Caco-2 (cell line): ENCODE measurements at regions not wholly inside any gene's neighbourhood (a gene's known extent, or its start where the extent isn't known, plus 50 kb on each side); places are given as distances from the start of the nearest gene placed in this dataset.

Experiments used
- BruUV-seq: library from RNA; stranded (reverse); fragments of 400-500 nt; replicated peaks from 2 replicates; lab custom pipeline; 2021; lab: Mats Ljungman, UMichigan
- CTCF ChIA-PET: fragments of 300-600 bp; sonication (Branson Sonifier 250); formaldehyde crosslinking; loops from one replicate; lab custom pipeline; 2022; ENCODE audit warnings: antibody characterized with exemption; lab: Charles Lee
- POLR2A ChIA-PET: fragments of 300-600 bp; sonication (Branson Sonifier 250); formaldehyde crosslinking; loops from one replicate; lab custom pipeline; 2022; ENCODE audit warnings: antibody characterized with exemption; lab: Charles Lee
- DNase-seq, 2 experiments: peaks; one replicate each; pipeline versions ENCODE4 v3.0.0 to v3.0.0-alpha.2; 2020 to 2022
- H3K27me3 ChIP-seq: replicated peaks from 2 replicates; pipeline ENCODE4 v1.6.0; 2011; ENCODE audit warnings: low read length; ENCODE audit not compliant: control insufficient read depth, insufficient read depth
- H3K36me3 ChIP-seq: 2 replicates; pipeline ENCODE4 v1.5.1; 2011; ENCODE audit warnings: low read length; ENCODE audit not compliant: control insufficient read depth, insufficient read depth
- H3K4me1 ChIP-seq: fragments of 250-450 bp; sonication (Bioruptor Pico); 2 replicates; pipeline ENCODE4 v1.5.1; 2020; ENCODE audit warnings: mild to moderate bottlenecking
- H3K4me3 ChIP-seq: 2 replicates; pipeline ENCODE4 v1.5.1; 2011; ENCODE audit warnings: low read depth, mild to moderate bottlenecking, control low read depth, low read length
- H3K9me3 ChIP-seq: fragments of 250-450 bp; sonication (Bioruptor Pico); 2 replicates; pipeline ENCODE4 v1.5.1; 2020; ENCODE audit warnings: mild to moderate bottlenecking, moderate library complexity
- H3K27ac Mint-ChIP-seq: one replicate; pipeline ENCODE4 v1.8.0; 2022; ENCODE audit warnings: mixed read lengths; ENCODE audit not compliant: unreplicated experiment
- H3K27me3 Mint-ChIP-seq: one replicate; pipeline ENCODE4 v1.8.0; 2022; ENCODE audit warnings: mixed read lengths; ENCODE audit not compliant: insufficient read depth, unreplicated experiment
- H3K36me3 Mint-ChIP-seq: one replicate; pipeline ENCODE4 v1.8.0; 2022; ENCODE audit warnings: mild to moderate bottlenecking, mixed read lengths; ENCODE audit not compliant: insufficient read depth, unreplicated experiment
- H3K4me1 Mint-ChIP-seq: one replicate; pipeline ENCODE4 v1.8.0; 2022; ENCODE audit warnings: low read depth, mixed read lengths; ENCODE audit not compliant: unreplicated experiment
- H3K4me3 Mint-ChIP-seq: one replicate; pipeline ENCODE4 v1.8.0; 2022; ENCODE audit warnings: mild to moderate bottlenecking, moderate library complexity, mixed read lengths; ENCODE audit not compliant: unreplicated experiment
- H3K9me3 Mint-ChIP-seq: one replicate; pipeline ENCODE4 v1.8.0; 2022; ENCODE audit warnings: mixed read lengths; ENCODE audit not compliant: unreplicated experiment
- intact Hi-C: fragments of 100-400 bp; cut with micrococcal nuclease; formaldehyde crosslinking; loops from one replicate; pipeline ENCODE4 v1.10.0; 2022; ENCODE audit not compliant: unreplicated experiment
- TF ChIP-seq, protein P1 (sequence below), 2 experiments: fragments of 200-600 bp in 1 of 2; IDR thresholded peaks; 1 replicate in 1 of 2; 2 replicates in 1 of 2; pipeline versions ENCODE4 v1.5.1 to v1.8.0; 2011 to 2022; ENCODE audit warnings: antibody characterized with exemption in 1 of 2, control low read depth in 1 of 2, inconsistent platforms in 1 of 2, low read depth in 1 of 2, low read length in 1 of 2, mild to moderate bottlenecking in 1 of 2, moderate library complexity in 1 of 2; ENCODE audit not compliant: insufficient read depth in 1 of 2, severe bottlenecking in 1 of 2, unreplicated experiment in 1 of 2

DNA sequence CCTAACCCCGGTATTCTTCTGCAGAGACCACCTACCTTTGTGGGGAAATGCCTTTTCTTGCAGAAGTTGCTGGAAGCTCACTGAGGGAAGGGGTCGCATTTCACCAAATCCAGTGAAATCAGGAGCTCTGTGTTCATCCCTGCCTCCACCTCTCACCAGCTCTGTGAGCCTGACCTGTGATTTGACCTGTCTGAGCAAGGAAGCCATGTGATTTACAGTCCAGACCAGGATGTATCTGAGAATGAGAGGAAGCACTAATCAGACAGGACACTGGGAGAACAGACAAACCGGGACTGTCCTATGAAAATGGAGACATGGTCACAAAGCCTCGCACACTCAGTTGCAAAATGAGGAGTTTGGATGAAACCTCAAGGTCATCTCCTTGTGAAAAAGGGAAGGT lies 285.4 kb downstream of the BCL11A start:
- Histone ChIP-seq H3K4me3 (no peak overlapping the region), H3K9me3 (no peaks in the 10 kb centered on the region), H3K36me3 (no peaks in the 10 kb centered on the region), H3K4me1 (no peaks in the 10 kb centered on the region), H3K27me3 (no peaks in the 10 kb centered on the region)
- TF ChIP-seq, protein P1, sequence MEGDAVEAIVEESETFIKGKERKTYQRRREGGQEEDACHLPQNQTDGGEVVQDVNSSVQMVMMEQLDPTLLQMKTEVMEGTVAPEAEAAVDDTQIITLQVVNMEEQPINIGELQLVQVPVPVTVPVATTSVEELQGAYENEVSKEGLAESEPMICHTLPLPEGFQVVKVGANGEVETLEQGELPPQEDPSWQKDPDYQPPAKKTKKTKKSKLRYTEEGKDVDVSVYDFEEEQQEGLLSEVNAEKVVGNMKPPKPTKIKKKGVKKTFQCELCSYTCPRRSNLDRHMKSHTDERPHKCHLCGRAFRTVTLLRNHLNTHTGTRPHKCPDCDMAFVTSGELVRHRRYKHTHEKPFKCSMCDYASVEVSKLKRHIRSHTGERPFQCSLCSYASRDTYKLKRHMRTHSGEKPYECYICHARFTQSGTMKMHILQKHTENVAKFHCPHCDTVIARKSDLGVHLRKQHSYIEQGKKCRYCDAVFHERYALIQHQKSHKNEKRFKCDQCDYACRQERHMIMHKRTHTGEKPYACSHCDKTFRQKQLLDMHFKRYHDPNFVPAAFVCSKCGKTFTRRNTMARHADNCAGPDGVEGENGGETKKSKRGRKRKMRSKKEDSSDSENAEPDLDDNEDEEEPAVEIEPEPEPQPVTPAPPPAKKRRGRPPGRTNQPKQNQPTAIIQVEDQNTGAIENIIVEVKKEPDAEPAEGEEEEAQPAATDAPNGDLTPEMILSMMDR (IDR thresholded peaks at IDR 0.05; ENCODE audit: insufficient read depth in 1 of 2, low read depth in 1 of 2, low read length in 1 of 2, severe bottlenecking in 1 of 2, unreplicated experiment in 1 of 2), result no peak
- no peaks in the 10 kb centered on the region for H3K4me1 Mint-ChIP-seq
- no TSS peak for BruUV-seq
- H3K27ac Mint-ChIP-seq, result no peak overlapping the region
- H3K27me3 Mint-ChIP-seq, result no peaks in the 10 kb centered on the region
- no peak overlapping the region for H3K4me3 Mint-ChIP-seq
- intact Hi-C loops, result no loop called here
- POLR2A ChIA-PET, result interaction anchor here (0.5 kb wide), 1 partner anchor 238 kb away, joined by 3 read pairs; no protein-coding TSS in a partner anchor
- H3K36me3 Mint-ChIP-seq, result no peaks in the 10 kb centered on the region
- DNase-seq, result no peak
- CTCF ChIA-PET, result no interaction called here
- H3K9me3 Mint-ChIP-seq, result no peaks in the 10 kb centered on the region

DNA sequence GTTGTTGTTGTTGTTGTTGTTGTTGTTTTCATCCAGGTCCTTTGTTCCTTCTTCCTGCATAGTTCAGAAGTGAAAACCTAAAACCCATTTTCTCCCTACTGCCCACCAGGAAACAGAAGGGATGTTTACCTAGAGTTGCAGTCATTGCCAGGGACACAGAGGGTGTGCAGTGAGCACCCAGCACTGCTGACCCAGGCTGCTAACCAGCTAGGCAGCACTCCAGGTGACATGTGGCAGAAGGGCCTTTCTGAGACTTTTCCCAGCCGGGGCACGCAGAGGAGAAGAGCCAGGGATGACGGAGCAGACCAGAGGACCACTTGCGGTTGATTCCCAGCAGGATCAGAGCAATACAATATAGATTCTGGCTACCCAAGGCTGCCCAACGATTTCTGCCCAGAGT lies 286.3 kb downstream of the BCL11A start:
- CTCF ChIA-PET, result no interaction called here
- no peaks in the 10 kb centered on the region for H3K4me1 ChIP-seq
- no peak overlapping the region for H3K27ac Mint-ChIP-seq
- POLR2A ChIA-PET, result no interaction called here
- no peaks in the 10 kb centered on the region for H3K4me1 Mint-ChIP-seq
- no peaks in the 10 kb centered on the region for H3K27me3 Mint-ChIP-seq
- no peak overlapping the region for H3K4me3 Mint-ChIP-seq
- H3K36me3 Mint-ChIP-seq, result no peaks in the 10 kb centered on the region
- BruUV-seq, result no TSS peak
- TF ChIP-seq, protein P1 (IDR thresholded peaks at IDR 0.05; ENCODE audit: insufficient read depth in 1 of 2, low read depth in 1 of 2, low read length in 1 of 2, severe bottlenecking in 1 of 2, unreplicated experiment in 1 of 2), result no peak
- no peaks in the 10 kb centered on the region for H3K36me3 ChIP-seq
- H3K9me3 Mint-ChIP-seq, result no peaks in the 10 kb centered on the region
- intact Hi-C loops, result no loop called here
- no peaks in the 10 kb centered on the region for H3K27me3 ChIP-seq
- DNase-seq, result no peak
- H3K9me3 ChIP-seq, result no peaks in the 10 kb centered on the region
- no peak overlapping the region for H3K4me3 ChIP-seq

DNA sequence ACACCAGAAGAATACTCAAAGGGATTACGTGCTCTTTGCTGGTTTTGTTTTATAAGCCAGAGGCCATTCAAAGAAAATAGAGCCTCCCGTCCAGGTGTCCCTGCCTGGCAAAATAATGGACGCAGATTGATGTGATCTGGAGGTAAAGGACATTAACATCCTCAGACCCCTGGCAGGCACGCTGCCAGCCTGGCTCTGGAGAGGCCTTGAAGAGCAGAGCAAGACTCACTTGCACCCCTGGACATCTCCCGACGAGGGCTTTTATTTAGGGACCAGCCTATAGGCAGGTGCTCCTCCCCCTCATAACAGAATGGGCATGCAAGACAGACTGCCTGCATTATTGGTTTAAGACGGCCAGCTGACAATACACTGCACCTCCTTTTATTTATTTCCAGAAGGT lies 291.3 kb downstream of the BCL11A start:
- Mint-ChIP-seq H3K4me3 (no peak overlapping the region), H3K27me3 (no peaks in the 10 kb centered on the region), H3K4me1 (no peaks in the 10 kb centered on the region), H3K27ac (no peak overlapping the region), H3K36me3 (no peaks in the 10 kb centered on the region), H3K9me3 (no peaks in the 10 kb centered on the region)
- Histone ChIP-seq H3K36me3 (no peaks in the 10 kb centered on the region), H3K4me1 (no peaks in the 10 kb centered on the region), H3K4me3 (no peak overlapping the region), H3K9me3 (no peaks in the 10 kb centered on the region), H3K27me3 (no peaks in the 10 kb centered on the region)
- intact Hi-C loops, result no loop called here
- no peak for DNase-seq
- CTCF ChIA-PET, result no interaction called here
- no TSS peak for BruUV-seq
- POLR2A ChIA-PET, result no interaction called here
- TF ChIP-seq, protein P1 (IDR thresholded peaks at IDR 0.05; ENCODE audit: insufficient read depth in 1 of 2, low read depth in 1 of 2, low read length in 1 of 2, severe bottlenecking in 1 of 2, unreplicated experiment in 1 of 2), result no peak
